ENCODE measurements at regions not wholly inside any gene's neighbourhood (a gene's known extent, or its start where the extent isn't known, plus 50 kb on each side); places are given as distances from the start of the nearest gene placed in this dataset.

DNA sequence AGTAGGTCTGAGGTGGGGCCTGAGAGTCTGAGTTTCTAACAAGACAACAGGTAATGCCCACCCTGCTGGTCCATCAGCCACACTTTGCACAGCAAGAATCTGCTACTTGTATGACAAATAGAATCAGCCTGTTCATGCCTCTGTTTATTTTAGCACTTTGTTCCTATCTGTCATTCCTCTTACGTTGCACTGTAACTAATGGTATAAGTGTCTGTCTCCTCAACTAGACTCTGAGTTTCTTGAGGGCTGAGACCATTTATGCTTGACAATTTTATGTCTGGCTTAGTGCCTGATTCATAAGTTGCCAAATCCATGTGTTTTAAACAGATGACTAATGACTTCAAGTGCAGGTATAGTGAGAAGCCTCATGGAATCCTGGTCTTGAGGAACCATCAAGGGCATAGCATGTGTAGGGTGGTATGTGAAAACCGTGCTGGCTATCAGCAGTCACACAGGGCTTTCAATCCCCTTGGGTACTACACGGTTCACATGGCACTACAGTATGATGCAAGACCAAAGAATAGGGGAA is 209.7 kb downstream of the C11orf91 start:
- no peak for DNase-seq
- intact Hi-C loops (cut with DNase I), result no loop called here
- ATAC-seq, result no peak

DNA sequence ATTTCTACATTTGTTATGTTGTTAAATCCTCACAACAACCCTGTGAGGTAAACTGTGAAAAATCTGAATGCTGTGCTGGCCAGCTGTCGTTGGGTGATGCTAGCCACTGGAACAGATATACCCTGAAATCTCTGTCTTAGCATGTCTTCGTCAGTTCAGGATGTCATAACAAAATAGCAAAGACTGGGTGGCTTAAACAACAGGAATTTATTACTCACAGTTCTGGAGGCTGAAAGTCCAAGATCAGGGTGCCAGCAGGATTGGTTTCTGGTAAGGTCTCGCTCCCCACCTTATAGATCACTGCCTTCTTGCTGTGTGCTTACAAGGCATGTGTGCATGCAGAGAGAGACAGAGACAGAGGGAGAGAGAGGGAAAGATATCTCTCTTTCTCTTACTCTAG is 211.7 kb downstream of the C11orf91 start:
- no peak for DNase-seq
- intact Hi-C loops (cut with DNase I), result no loop called here
- no peak for ATAC-seq

DNA sequence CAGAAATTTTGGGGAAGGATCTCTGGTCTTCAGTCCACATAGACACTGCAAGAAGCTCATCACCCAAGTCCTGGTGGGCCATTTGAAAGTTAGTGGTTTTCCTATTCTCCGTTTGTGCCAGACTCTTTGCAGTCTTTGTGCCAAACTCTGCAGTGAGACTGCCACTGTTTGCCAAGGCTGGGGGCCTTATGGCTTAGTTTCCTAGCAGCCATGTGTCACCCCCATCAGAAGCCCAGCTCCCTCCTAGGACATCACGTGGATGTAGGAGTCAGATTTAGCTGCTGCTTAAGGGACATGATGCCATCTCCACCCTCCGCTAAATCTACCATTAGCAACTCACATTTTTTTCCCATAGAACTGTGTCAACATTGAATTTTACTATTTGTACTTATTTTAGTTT is 220.0 kb downstream of the C11orf91 start:
- intact Hi-C loops (cut with DNase I), result no loop called here
- ATAC-seq, result no peak

DNA sequence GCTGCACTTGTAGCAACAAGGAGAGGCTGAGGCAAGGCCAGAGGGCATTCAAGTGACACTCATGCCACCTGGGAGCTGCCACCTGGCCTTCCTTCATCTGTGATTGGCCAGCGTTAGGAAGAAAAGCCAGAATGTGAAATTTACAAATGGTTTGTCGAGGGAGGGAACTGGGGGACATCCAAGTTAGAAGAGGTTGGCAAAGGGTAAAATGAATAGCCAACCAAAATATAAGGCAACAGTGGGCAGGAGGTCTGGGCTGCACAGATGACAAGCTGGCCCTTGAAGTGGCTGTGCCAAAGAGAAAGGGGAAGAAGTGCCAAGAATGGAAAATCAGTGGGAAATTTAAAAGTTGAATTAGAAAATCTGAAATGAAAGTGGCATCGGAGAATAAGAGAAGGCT is 221.4 kb downstream of the C11orf91 start:
- intact Hi-C loops (cut with DNase I), result no loop called here
- no peak for DNase-seq

More for the DNA sequence above, 220.0 kb downstream of the C11orf91 start:
- DNase-seq, result no peak

DNA sequence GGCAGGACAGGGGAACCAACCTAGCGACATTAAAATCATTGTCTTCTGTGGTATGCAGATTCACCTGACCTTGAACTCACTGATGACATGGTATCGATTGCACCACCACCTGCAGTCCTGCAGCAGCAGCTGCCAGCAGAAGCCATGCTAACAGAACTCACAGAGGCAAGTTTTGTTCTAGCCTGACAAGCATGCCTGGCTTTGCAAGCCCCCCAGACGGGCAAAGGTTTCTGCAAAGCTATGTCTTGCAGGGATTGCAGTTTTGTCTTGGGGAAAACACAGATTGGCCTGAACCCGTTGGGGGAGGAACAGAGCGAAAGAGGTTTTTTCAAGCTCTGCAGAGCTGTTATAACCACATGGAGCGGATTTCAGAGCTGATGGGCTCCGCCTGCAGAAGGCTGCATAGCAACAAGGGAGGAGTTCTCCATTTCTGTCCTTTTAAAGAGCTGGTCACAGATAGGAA is 221.0 kb downstream of the HIPK3 start:
- no peak for DNase-seq
- intact Hi-C loops (cut with DNase I), result no loop called here
- ATAC-seq, result no peak

More for the DNA sequence above, 221.4 kb downstream of the C11orf91 start:
- ATAC-seq, result no peak

DNA sequence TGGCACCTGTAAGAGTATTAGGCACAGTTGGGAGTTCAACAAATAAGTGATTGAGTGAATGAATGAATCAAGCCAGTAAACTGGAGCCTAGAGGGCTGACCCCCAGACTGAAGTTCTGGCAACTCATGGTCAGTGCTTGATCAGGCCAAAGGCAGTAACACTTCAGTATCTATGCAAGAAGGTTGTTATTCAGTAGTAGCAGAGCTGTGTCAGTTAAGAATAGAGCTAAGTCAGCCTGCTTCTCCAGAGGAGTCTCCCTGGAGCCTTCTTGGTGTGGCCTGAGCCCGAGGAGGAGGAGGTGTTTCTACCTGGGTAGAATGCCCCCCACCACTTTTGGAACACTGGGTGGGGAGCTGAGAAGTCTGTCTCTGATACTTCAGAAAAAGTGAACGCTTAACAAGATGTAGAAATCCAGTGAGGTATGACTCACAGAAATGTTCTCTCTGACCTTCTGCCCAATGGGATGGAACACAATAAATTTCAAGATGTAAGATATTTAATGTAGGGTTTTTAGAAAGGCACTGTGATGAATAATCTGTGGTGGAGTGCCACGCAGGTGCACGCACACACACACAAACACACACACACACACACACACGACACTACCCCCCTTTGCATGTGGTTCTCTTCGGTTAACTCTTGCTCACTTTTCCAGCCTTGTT is 219.9 kb downstream of the HIPK3 start:
- intact Hi-C loops (cut with DNase I), result no loop called here
- DNase-seq (no peak), ATAC-seq (no peak)

DNA sequence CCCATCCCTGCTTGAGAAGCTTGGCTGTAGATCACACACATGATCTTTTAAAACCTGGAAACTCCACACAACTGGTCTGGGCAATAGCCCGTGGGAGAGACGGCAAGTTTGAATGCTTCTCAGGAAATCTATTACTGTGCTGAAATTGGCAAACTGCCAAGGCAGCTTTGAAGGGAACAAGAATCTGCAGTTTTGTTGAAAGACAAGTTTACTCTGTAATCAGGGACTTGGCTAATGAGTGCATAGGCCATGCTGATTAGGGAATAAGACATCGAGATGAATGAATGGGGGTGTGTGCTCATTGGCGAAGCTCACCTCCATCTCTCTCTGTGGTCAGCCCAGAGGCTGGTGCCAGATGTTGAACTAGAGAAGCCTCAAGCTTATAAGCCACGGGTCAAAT is 218.8 kb downstream of the HIPK3 start:
- DNase-seq, result no peak
- intact Hi-C loops (cut with DNase I), result no loop called here
- ATAC-seq, result peak in 1 of 2 donors; percentile 35

DNA sequence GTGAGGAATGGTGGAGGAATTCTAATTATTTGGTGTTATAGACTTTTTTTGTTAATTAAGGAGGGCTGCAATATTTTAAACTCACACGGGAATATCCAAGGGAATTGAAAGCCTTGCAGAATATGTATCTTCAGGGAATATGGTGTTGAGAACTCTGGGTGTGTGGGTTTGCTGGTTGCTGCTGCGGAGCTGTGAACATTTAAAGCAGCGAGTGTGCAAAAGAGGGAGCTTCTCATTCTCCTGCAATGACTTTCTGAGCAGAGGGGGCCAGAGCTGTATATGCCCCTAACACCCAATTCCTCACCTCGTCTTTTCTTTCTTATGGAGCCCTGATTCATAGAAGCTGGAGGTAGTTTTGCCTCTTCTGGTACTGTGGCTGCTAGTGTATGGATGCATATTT is 217.7 kb downstream of the HIPK3 start:
- intact Hi-C loops (cut with DNase I), result no loop called here
- ATAC-seq (no peak), DNase-seq (no peak)

DNA sequence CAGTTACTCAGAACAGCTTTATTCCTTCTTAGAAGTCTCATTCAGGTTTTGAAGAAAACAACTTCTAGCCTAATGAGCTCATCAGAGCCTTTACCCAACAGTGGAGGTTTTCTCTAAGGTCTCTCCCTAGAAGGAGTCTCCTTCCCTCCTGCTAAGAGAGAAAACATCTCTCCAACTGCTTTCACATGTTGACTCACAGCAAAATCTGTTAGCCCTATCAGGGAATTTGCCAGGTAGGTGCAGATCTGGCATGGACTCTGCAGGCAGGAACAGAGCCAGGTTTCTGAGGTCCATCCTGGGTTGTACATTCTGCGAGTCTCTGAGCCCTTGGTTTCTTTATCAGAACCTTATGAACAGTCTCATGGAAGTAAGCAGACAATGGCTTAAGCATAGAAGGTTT is 214.4 kb downstream of the HIPK3 start:
- intact Hi-C loops (cut with DNase I), result no loop called here
- no peak for DNase-seq
- no peak for ATAC-seq

DNA sequence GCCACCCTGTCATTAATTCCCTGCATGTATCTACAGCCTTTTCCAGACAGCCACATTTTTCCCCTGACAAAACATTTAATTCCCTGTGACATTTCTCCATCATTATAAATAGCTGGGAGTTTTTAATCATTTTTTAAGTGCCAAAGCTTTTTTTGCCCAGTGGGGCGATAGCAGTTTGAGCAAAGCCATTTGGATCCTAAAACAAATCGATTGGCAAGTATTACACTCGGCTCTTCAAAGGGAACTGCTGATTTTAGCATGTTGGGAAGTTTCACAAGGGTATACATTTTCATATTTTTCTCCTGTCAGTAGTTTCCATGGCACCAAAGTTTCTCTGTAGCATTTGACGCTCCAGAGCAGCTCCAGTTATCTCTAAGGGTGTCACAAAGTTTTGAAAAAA is 210.8 kb downstream of the HIPK3 start:
- no peak for ATAC-seq
- no peak for DNase-seq
- intact Hi-C loops (cut with DNase I), result no loop called here

DNA sequence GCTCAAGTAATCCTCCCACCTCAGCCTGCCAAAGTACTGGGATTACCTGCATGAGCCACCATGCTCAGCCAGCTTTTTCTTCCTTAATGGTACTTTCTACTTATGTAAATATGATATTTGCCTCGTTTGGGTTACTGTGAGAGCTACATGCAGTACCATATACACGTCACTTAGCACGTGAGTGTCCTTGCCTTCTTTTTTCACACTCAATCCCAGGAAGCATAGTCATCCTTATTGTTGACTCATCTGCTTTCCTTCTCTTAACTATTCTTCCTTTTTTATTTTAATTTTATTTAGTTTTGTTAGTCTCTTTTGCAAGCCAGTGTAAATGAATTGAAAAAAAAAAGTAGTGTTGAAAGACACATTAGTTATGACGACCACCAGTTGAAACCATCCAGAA is 205.9 kb downstream of the HIPK3 start:
- intact Hi-C loops (cut with DNase I), result no loop called here
- DNase-seq (no peak), ATAC-seq (no peak)

DNA sequence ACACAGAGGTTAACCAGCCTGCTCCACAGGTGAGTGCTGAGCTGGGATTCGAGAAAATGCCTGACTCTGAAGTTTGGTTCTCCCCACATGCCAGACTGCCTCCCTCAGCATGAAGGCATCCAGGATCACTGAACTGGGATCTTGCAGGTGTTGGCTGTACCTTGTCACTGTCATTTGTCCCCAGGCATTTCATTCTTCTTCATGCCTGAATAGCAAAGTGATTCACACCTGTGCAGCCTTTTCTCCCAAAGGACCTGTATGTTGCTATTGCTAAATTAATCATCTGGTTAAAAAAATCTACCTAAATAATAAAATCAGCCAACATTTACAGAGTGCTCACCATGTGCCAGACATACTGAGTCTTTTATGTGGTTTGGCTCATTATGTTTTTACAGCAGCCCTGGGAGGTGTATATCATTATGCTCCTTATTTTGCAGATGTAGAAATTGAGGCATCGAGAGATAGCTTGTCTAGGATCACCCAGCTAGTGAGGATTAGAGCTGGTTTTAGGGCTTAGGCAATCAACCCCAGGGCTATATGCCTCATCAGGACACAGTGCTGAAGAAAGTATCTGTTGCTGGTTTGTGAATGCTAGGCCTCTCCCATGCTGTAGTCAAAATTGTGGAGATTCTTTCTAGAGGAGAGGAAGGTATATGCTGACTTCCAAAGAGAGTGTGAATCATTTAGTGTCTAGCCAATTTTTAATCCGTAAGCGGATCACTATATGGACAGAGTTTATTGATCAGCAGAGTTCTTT is 204.4 kb downstream of the HIPK3 start:
- intact Hi-C loops (cut with DNase I), result no loop called here
- DNase-seq, result no peak
- ATAC-seq, result no peak

DNA sequence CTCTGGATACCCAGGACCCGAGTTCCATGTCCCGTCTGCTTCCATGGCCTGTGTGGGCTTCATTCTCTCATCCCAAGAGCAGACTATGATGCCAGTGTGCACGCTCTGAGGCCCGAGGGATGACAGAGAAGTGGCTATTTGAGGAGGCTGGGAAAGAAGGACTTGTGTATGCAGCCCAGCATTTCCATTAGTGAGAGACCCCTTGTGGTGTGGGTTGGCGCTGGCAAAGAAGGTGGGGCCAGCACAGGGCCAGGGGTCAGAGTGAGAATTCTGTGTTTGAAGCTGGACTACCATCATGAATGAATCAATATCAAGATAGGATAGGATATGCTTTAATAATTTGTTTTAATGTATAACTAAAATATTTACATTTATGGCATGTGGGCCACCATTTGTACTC is 200.8 kb downstream of the HIPK3 start:
- no peak for DNase-seq
- intact Hi-C loops (cut with DNase I), result no loop called here
- no peak for ATAC-seq

DNA sequence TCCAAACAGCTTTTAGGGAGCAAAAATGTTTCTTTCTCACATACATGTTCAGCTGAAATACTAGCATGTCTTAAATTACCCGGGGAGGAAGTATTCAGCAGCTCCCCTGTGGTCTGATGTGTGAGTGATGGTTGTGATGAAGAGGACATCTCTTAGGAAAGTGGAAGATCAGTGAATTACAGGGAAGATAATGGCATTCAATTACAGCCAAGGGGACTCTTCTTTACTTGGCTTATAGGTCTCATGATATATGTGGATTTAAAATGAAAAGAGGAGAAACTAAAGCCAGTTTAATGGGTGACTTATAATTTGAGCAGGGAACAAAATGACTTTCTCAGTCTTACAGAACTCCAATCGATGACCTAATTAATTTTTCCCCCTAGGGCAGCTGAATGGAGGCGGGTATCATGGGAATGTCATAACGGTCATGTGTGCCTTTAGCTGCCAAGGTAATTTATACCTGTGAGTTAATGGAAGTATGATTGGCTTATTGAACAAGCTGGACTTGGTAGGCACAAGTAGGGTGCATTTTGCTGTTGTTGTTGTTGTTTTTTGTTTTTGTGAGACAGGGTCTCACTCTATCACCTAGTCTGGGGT is 198.8 kb downstream of the HIPK3 start:
- DNase-seq, result no peak
- intact Hi-C loops (cut with DNase I), result no loop called here
- no peak for ATAC-seq

DNA sequence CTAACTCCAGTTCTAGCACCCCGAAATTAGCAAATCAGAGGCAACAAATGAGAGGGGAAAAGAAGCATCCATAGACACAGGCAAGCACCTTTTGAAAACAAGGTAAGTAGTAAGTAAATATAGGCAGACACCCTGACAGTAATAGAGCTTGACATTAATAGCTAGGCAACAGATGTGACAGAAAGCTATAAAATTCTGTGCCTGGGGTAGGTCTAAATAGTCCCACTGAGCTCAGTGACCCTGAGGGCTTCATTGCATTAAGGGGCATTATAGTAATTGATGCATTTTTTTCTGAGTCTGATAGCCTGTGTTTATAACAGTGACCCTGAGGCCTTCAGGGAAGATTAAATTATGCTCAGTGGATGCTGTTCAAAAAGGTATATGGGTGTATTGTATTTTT is 197.1 kb downstream of the HIPK3 start:
- ATAC-seq (no peak), DNase-seq (no peak)
- intact Hi-C loops (cut with DNase I), result no loop called here

DNA sequence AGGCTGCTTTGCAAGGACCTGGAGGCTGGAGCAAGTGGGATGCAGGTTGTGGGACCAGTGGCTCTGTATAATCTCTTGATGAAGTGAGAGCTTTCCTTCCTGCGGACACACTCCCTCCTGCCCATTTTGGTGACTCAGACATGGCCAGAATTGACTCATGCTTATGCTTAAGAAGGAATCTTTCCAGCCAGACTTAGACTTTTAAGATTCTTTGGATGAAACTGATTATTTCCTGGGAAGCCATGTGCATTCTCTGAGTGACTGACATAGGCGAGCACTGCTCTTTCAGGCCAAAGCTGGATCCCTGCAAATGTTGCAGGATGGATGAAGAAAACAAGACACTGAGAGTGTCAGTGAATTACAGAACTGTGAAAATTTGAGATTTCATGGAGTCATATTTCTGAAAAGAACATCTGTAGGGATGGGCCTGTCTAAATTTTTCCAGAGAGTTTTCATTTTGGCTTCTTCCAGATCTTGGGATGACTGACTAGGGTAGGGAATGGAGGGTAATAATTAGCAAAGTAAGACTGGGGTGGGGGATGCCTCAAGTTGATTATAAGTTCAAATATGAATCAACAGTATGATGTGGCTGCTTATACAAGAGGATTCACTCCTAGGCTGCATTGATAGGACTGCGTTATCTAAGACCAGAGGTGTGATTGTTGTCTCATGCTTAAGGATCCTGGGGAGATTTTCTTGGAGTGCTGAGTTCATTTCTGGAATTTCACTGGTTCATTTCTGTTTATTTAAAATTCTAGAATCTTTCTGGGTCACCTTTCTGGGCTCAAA is 195.8 kb downstream of the HIPK3 start:
- DNase-seq, result no peak
- intact Hi-C loops (cut with DNase I), result no loop called here
- ATAC-seq, result peak in 1 of 2 donors; percentile 57

DNA sequence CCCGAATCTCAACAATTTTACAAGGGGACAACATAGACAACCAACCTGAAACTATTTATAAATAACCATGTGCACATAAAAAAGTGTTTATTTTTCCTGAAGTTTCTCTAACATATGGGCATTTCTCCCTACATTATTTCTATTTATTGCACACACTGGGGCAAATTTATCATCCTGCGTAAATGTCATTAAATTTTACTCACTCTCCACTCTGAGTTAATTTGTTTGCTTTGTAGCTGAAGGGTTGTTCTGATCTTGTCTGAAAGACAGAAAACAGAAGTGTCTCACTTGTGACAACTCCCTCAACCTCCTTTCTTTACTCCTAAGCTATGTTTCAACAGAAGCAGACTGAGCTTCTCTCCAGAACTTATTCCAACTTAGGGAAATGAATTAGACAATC is 194.2 kb downstream of the HIPK3 start:
- intact Hi-C loops (cut with DNase I), result no loop called here
- ATAC-seq (no peak), DNase-seq (no peak)

DNA sequence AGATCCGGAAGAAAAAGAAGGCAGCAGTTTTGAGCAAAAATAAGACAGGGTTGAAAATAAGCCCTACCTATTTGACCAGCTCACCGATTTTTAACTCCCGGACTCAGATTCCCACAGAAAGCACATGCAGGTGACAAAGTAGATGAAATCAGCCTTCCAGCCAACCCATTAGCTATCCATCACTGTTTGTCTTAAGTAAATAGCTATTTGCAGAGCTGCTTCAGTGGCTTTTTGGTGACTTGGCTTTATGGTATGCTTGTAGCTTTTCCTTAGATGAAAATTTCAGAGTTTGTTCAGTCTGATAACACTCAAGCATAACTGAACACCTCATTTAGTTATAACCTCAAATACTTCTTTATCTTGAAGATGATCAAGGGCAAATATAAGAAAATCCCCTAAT is 192.6 kb downstream of the HIPK3 start:
- DNase-seq (no peak), ATAC-seq (no peak)
- intact Hi-C loops (cut with DNase I), result no loop called here

DNA sequence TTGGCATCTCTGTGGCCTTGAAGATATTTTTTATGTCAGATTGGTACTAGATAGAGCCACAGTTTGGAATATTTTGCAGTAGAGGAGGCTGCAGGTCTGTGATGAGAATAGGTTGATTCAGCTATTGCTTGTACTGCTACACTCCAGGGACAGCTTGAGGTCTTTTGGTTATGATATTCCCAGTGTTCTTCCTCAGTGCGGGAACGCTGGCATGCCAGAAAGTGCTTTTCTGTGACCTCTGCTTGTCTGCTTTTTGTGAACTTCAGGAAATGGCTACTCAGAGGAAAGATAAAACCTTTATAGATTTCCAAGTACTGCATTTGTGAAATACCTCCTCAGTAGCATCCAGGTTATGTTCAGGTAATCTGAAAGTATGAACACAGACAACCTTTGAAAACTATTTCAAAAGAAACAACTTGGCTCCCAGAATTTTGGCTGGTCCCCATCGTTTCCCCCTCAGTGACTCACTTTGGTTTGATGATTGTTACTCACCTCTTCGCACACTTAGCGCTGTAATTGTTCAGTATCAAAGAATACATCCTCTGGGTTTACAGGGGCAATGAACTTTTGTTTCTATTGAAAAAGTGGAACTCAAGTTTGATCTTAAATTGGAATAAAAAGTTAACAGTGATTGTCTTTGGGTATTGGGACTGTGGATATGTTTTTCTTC is 191.4 kb downstream of the HIPK3 start:
- intact Hi-C loops (cut with DNase I), result no loop called here
- no peak for DNase-seq

More for the DNA sequence above, 191.4 kb downstream of the HIPK3 start:
- no peak for ATAC-seq
